C1 segment of cervical spinal cord (tissue), 14 donors: ENCODE measurements at regions not wholly inside any gene's neighbourhood (a gene's known extent, or its start where the extent isn't known, plus 50 kb on each side); places are given as distances from the start of the nearest gene placed in this dataset.
"Not testable (repeated sequence)": the region's sequence is repeated elsewhere in the genome, so short reads cannot be mapped to it uniquely, and the experiment has no call there.

Experiments
- DNase-seq, 14 donors: peaks; one replicate each; lab custom pipeline; 2025; lab: John Stamatoyannopoulos, UW

GRCh38 chr1:91098299-91098906 lies 76.6 kb upstream of the ZNF644 start:
- DNase-seq, result no peak

- not testable (repeated sequence) for DNase-seq
Observed at GRCh38 chr1:91095321-91095720, 73.5 kb upstream of the ZNF644 start.

GRCh38 chr1:91092503-91092902 lies 70.7 kb upstream of the ZNF644 start:
- no peak for DNase-seq

GRCh38 chr1:91091812-91092211 lies 70.0 kb upstream of the ZNF644 start:
- DNase-seq, result no peak

DNA sequence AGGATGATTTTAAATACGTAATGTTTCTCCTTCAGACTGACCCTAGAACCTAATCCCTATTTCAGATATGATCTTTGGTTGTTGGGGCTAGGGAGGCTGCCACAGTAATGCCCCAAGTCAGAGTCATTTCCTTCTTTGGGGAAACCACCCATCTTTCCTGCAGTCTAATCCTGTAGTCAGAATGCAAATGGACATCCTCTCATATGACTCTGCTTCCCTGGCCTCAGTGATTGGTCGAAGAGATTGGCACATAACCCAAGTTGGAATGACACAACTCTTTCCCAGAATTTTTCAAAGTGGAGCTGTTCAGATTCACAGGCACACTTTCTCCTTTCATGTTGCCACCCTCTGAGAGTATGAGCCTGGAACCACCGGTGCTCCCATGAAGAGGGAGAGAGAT lies 58.8 kb upstream of the ZNF644 start:
- DNase-seq, result no peak

DNA sequence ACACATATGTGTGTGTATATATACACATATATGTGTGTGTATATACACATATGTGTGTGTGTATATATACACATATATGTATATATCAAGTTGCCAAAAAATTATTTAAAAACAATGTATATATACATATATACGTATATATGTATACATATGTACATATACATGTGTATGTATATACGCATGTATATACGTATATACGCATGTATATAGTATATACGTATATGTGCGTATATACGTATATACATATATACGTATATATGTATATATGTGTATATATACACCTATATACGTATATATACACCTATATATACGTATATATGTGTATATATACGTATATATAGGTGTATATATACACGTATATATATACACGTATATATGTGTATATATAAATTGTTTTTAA lies 57.0 kb upstream of the ZNF644 start:
- DNase-seq, result no peak

DNA sequence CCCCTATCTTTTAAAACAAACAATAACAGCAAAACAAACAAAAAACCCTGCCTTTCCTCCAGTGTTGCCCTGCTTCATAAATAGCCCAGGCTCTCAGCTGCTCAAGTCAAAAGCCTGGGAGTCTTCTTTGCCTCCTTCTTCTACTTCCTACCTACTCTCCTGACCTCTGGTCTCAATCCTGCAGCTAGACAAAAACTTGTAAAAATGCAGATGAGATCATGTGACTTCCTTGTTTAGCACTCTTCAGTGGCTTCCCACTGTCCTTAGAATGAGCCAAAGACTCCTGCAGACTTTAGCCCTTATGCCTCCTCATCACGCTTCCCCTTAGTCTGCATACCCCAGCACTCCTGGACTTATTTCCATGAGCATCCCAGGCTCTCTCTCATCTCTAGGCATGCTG lies 55.0 kb upstream of the ZNF644 start:
- DNase-seq, result no peak

- no peak for DNase-seq
Observed at GRCh38 chr1:91075233-91076135, 53.6 kb upstream of the ZNF644 start.

GRCh38 chr1:91073299-91073698 lies 51.5 kb upstream of the ZNF644 start:
- no peak for DNase-seq

GRCh38 chr1:91071838-91072237 lies 50.0 kb upstream of the ZNF644 start:
- DNase-seq, result no peak
